ENCODE measurements at regions not wholly inside any gene's neighbourhood (a gene's known extent, or its start where the extent isn't known, plus 50 kb on each side); places are given as distances from the start of the nearest gene placed in this dataset.

DNA sequence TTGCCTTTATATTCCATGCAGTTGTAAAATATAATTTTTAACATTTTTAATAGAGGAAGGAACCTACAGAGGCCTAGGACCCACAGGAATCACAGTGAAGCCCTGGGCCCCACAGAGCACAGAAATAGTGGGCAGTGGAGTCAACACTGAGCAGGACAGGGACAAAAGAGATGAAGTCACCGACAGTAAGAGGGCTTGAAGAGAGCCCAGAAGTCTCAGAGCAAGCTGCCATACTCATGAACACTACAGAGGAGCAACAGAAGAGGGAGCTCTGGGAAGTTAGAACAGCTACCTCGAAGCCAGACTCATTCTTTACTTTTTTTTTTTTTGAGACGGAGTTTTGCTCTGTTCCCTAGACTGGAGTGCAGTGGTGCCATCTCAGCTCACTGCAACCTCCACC is 149.3 kb upstream of the TENM3 start:
- H3K4me1 ChIP-seq (ENCODE audit: low read length), result no peaks in the 10 kb centered on the region
- no peak overlapping the region for H3K4me3 ChIP-seq (ENCODE audit: low read length)
- H3K9me3 ChIP-seq (replicated peaks; ENCODE audit: insufficient read depth, low read length), result no peaks in the 10 kb centered on the region
- no peaks in the 10 kb centered on the region for H3K9me2 ChIP-seq (replicated peaks; ENCODE audit: insufficient read depth, low read length)
- H3K27ac ChIP-seq (ENCODE audit: low read length), result no peak overlapping the region
- H3K27me3 ChIP-seq (replicated peaks; ENCODE audit: insufficient read depth, low read length), result no peaks in the 10 kb centered on the region
- H3K36me3 ChIP-seq (replicated peaks; ENCODE audit: insufficient read depth, low read length), result no peaks in the 10 kb centered on the region
- H3K4me2 ChIP-seq (ENCODE audit: low read depth, low read length), result no peak overlapping the region
- H2AFZ ChIP-seq (ENCODE audit: low read length), result no peak overlapping the region
- H3K79me2 ChIP-seq (ENCODE audit: low read length), result no peaks in the 10 kb centered on the region
- H4K20me1 ChIP-seq (ENCODE audit: insufficient read depth, low read length), result no peaks in the 10 kb centered on the region
- no peaks in the 10 kb centered on the region for H3F3A ChIP-seq (ENCODE audit: insufficient read depth, low read length)
- DNase-seq, result no peak
- TF ChIP-seq, protein P1, sequence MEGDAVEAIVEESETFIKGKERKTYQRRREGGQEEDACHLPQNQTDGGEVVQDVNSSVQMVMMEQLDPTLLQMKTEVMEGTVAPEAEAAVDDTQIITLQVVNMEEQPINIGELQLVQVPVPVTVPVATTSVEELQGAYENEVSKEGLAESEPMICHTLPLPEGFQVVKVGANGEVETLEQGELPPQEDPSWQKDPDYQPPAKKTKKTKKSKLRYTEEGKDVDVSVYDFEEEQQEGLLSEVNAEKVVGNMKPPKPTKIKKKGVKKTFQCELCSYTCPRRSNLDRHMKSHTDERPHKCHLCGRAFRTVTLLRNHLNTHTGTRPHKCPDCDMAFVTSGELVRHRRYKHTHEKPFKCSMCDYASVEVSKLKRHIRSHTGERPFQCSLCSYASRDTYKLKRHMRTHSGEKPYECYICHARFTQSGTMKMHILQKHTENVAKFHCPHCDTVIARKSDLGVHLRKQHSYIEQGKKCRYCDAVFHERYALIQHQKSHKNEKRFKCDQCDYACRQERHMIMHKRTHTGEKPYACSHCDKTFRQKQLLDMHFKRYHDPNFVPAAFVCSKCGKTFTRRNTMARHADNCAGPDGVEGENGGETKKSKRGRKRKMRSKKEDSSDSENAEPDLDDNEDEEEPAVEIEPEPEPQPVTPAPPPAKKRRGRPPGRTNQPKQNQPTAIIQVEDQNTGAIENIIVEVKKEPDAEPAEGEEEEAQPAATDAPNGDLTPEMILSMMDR (IDR thresholded peaks at IDR 0.05; ENCODE audit: low read length), result no peak
- TF ChIP-seq EZH2phosphoT487 (IDR thresholded peaks at IDR 0.05; ENCODE audit: low read length) (no peak), EZH2 (optimal IDR thresholded peaks at IDR 0.05; ENCODE audit: low read depth, low read length) (no peak)
- H3K9ac ChIP-seq (ENCODE audit: low read length), result no peak overlapping the region

DNA sequence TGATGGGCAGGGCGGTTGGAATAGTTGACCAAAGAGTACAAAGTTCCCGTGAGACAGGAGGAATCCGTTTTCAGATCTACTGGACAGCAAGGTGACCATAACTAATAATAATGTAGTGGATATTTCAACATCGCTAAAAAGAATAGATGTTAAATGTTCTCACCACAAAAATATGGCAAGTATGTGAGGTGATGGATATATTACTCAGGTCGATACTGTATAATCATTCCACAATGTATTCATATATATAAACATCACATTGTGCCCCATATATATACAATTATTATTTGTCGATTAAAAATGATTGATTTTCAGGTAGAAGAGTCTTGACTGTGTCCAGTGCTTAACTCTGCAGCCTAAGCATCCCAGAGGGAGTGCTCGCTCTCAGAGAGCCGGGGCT is 141.6 kb upstream of the TENM3 start:
- Histone ChIP-seq H2AFZ (ENCODE audit: low read length) (no peak overlapping the region), H3K4me1 (ENCODE audit: low read length) (no peaks in the 10 kb centered on the region), H3K4me2 (ENCODE audit: low read depth, low read length) (no peak overlapping the region), H3K9me3 (replicated peaks; ENCODE audit: insufficient read depth, low read length) (no peaks in the 10 kb centered on the region), H3K27me3 (replicated peaks; ENCODE audit: insufficient read depth, low read length) (no peaks in the 10 kb centered on the region), H3K9me2 (replicated peaks; ENCODE audit: insufficient read depth, low read length) (no peaks in the 10 kb centered on the region), H3K79me2 (ENCODE audit: low read length) (no peaks in the 10 kb centered on the region), H3K4me3 (ENCODE audit: low read length) (no peak overlapping the region), H3K9ac (ENCODE audit: low read length) (no peak overlapping the region), H3F3A (ENCODE audit: insufficient read depth, low read length) (no peaks in the 10 kb centered on the region), H4K20me1 (ENCODE audit: insufficient read depth, low read length) (no peaks in the 10 kb centered on the region), H3K27ac (ENCODE audit: low read length) (no peak overlapping the region), H3K36me3 (replicated peaks; ENCODE audit: insufficient read depth, low read length) (no peaks in the 10 kb centered on the region)
- no peak for DNase-seq
- TF ChIP-seq EZH2phosphoT487 (IDR thresholded peaks at IDR 0.05; ENCODE audit: low read length) (no peak), EZH2 (optimal IDR thresholded peaks at IDR 0.05; ENCODE audit: low read depth, low read length) (no peak)
- TF ChIP-seq, protein P1 (IDR thresholded peaks at IDR 0.05; ENCODE audit: low read length), result no peak

DNA sequence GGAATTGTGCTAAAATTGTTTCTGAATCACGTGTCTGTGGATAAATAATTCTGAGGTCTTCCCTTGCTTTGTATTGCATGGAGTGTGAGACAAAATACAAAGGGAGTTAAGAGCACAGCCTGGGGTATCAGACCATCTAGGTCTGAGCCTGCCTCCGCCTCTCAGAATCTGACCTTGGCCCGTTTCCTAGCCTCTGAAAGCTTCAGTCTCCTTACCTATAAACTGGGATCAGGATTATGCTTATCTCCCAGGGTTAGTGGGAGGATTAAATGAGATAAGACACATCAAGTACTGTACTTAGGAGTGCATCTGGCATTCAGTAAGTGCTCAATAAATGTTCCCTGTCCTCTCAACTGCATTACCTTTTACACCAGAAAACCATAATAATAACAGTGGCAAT is 140.6 kb upstream of the TENM3 start:
- no peak overlapping the region for H3K27ac ChIP-seq (ENCODE audit: low read length)
- no peaks in the 10 kb centered on the region for H3K4me1 ChIP-seq (ENCODE audit: low read length)
- no peak for DNase-seq
- H3K79me2 ChIP-seq (ENCODE audit: low read length), result no peaks in the 10 kb centered on the region
- H3F3A ChIP-seq (ENCODE audit: insufficient read depth, low read length), result no peaks in the 10 kb centered on the region
- H3K4me2 ChIP-seq (ENCODE audit: low read depth, low read length), result no peak overlapping the region
- TF ChIP-seq EZH2 (optimal IDR thresholded peaks at IDR 0.05; ENCODE audit: low read depth, low read length) (no peak), EZH2phosphoT487 (IDR thresholded peaks at IDR 0.05; ENCODE audit: low read length) (no peak)
- TF ChIP-seq, protein P1 (IDR thresholded peaks at IDR 0.05; ENCODE audit: low read length), result no peak
- no peaks in the 10 kb centered on the region for H3K36me3 ChIP-seq (replicated peaks; ENCODE audit: insufficient read depth, low read length)
- H3K9ac ChIP-seq (ENCODE audit: low read length), result no peak overlapping the region
- H2AFZ ChIP-seq (ENCODE audit: low read length), result no peak overlapping the region
- H4K20me1 ChIP-seq (ENCODE audit: insufficient read depth, low read length), result no peaks in the 10 kb centered on the region
- no peak overlapping the region for H3K4me3 ChIP-seq (ENCODE audit: low read length)
- no peaks in the 10 kb centered on the region for H3K9me3 ChIP-seq (replicated peaks; ENCODE audit: insufficient read depth, low read length)
- no peaks in the 10 kb centered on the region for H3K27me3 ChIP-seq (replicated peaks; ENCODE audit: insufficient read depth, low read length)
- H3K9me2 ChIP-seq (replicated peaks; ENCODE audit: insufficient read depth, low read length), result no peaks in the 10 kb centered on the region

Measured in MM.1S (cell line).